GM21619 (cell line): ENCODE measurements at regions not wholly inside any gene's neighbourhood (a gene's known extent, or its start where the extent isn't known, plus 50 kb on each side); places are given as distances from the start of the nearest gene placed in this dataset.
"Not testable (repeated sequence)": the region's sequence is repeated elsewhere in the genome, so short reads cannot be mapped to it uniquely, and the experiment has no call there.

Experiments
- ATAC-seq: cut with Tn5 transposase; IDR thresholded peaks from one replicate; pipeline ENCODE4 v1.9.1; 2021; ENCODE audit not compliant: unreplicated experiment

DNA sequence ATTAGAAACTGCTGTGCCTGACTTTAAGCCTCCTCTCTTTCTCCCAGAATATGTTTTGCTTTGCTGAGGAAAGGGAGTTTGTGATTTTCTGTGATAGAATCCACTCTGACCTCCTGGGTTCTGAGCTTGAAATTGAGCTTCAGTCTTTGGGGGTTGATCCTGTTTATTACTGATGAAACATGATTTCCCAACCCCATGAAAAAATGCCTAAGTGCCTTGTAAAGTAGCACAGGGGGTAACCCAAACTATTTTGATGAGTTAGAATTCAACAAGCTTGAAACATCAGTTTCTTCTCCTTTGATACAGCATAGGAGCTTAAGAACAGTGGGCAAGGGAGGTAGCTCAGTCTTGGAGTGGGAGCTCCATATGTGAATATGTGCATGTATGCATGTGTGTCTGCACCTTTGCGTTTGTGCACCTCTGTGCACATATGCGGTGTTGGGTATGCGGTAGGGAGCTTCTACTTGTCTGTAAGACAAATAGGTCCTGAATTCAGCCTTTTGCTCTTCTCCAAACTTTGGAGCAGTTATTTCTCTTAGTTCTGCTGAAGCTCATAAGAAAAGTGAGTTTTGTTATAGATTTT, 364.6 kb downstream of the OSR1 start:
- ATAC-seq, result no peak

DNA sequence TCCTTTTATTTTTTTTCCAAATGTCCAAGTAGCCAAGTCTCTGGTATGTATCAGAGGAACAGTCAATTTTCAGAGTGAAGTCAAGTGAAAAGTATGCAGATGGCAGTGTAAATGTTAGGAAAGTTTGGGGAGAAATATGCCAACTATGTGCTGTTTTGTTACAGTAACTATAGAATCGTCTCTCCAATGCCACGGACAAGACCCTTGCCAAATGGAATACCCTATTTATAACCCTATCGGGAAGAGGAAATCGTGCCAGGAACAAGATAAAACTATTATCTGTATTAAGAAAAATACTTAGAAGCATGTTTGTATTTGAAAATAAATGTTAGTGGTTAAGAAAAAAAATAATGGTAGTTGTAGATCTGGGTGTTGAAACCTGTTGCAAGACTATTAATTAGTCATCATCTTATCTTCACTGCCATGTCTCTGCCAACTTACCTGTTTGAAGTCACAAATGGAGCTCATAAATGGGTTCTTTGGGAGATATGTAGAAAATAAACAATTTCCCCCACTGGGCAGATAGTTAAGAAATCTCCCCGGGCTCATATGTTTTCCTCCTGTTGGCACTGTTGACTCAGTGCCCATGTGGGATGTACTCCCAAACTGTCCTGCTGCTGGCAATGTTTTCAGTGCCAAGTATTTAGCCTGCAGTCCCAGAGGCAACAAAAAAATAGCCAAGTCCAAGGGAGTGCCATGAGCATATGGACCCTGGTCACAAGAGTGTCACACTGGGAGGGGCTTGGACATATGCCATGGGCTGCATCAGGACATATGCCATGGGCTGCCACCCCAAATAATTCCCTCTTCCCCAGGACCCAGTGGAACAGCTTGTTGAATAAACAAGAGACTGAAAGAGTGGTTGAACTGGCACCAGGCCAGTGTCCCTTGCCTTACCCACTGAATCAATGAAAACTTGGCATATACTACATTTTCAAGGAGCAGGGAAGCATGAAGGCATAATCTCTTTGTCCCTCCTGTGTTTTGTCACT, 366.9 kb downstream of the OSR1 start:
- ATAC-seq, result no peak

DNA sequence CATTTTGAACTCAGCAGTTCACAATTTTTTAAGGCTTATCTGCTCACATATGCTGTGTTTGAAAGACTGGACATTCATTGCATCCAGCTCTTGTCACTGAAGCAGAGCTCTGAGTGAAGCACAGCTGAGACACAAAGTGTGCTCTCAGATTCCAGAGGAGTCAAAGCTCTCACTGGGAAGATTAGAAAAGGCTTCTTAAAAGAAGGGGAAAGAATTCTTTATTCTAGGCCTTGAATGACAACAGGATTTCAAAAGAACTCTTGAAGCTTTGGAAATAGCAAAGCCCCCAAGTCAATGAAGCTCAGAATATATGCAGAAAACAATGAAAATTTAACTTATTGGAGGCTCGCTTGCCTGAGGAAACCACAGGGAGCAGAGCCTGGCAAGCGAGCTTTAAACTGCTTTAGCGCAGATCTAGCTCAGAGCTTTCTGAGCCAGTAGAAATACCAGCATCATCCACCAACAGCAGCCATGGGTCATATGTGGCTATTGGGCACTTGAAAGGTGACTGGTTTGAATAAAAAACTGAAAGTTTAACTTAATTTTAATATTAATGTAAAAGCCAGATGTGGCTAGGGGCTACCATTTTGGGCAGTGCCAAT, 369.7 kb downstream of the OSR1 start:
- no peak for ATAC-seq

GRCh38 chr2:18987592-18988073, 370.8 kb downstream of the OSR1 start:
- no peak for ATAC-seq

- no peak for ATAC-seq
Measured at GRCh38 chr2:18987016-18987415, 371.4 kb downstream of the OSR1 start.

- ATAC-seq, result no peak
Measured at GRCh38 chr2:18986046-18986445, 372.4 kb downstream of the OSR1 start.

- no peak for ATAC-seq
Measured at GRCh38 chr2:18980786-18981430, 377.5 kb downstream of the OSR1 start.

DNA sequence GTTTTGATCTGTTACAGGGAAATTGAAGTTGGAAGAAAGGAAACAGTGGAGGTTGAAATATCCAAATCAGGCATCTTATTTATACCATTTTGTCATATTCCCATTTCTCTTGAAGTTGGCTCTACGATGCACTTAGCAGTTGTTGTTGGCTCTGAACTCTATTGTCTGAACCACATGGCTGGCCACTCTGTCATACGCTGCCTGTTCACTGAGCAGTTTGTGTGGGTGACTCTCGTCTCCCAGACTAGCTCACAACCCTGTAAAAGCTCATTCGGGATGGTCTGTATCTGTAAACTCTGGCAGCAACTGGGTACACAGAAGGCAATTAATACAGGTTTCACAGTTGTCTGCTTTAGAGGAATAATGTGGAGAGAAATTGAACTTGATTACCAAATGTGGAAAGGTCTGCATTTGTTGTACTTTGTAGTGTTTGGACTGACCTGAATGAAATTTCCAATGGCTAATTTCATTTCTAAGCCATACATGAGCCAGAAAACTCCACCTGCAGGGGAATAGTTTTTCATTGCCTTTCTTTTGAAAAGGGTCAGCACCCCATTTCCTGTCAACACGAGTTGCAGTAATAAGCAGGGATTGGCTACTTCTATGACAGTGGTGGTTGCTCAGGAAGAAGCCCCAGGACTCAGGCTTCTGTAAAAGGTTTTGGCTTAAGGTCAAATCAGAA, 378.2 kb downstream of the OSR1 start:
- no peak for ATAC-seq

DNA sequence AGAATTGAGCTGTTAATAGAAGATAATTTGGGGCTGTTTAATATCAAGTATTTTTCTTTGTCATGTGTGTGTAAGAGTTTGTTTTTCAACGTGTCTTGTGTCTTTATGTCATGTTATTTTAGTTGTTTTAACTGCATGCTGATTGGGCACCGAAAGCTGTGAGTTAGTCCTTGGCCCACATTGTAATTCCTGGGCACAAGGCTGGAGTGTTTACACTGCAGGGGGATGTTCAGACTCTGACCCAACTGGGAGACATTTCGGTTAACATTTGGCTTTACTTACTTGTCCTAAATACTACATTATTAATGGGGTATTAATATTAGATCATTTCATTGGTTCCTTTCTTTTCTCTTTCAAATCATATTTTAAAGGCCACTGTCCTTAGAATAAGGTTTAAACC, 381.0 kb downstream of the OSR1 start:
- no peak for ATAC-seq

GRCh38 chr2:18976168-18976961, 382.1 kb downstream of the OSR1 start:
- ATAC-seq, result peak; percentile 96

GRCh38 chr2:18975506-18976167, 382.8 kb downstream of the OSR1 start:
- ATAC-seq, result no peak

DNA sequence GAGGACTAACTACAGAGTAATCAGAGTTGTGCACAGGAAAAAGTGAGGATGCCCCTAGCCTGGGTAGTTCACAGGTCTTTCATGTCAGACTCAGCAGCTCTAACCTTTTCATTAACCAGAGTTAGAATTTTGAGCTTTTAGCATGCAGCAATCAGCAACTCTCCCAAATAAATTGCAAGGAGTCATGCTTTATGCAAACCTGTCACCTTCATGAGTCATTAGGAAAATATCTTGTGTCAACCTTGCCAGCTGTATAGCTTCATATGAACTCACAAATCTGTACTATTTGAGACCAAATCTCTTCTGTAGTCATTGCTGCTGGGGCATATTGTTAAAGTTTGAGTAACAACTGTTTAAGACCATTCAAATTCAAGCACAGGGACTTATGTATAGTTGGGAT, 382.3 kb upstream of the NT5C1B start:
- no peak for ATAC-seq

GRCh38 chr2:18971069-18971378, 381.7 kb upstream of the NT5C1B start:
- no peak for ATAC-seq

DNA sequence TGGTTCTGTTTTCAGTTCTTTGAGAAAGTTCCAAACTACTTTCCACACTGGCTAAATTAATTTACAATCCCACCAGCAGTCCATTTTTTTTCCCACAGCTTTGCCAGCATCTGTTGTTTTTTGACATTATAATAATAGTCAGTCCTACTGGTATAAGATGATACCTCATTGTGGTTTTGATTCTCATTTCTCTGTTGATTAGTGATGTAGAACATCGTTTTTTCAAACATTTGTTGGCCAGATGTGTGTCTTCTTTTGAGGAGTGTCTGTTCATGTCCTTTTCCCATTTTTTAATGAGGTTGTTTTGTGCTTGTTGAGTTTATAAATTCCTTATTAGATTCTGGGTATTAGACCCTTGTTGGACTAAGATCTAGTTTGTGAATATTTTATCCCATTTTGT, 376.8 kb upstream of the NT5C1B start:
- ATAC-seq, result no peak

DNA sequence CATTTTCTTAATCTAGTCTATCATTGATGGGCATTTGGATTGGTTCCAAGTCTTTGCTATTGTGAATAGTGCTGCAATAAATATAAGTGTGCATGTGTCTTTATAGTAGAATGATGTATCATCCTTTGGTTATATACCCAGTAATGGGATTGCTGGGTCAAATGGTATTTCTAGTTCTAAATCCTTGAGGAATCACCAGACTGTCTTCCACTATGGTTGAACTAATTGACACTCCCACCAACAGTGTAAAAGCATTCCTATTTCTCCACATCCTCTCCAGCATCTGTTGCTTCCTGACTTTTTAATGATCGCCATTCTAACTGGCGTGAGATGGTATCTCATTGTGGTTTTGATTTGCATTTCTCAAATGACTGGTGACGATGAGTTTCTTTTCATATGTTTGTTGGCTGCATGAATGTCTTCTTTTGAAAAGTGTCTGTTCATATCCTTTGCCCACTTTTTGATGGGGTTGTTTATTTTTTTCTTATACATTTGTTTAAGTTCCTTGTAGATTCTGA, 374.4 kb upstream of the NT5C1B start:
- not testable (repeated sequence) for ATAC-seq

DNA sequence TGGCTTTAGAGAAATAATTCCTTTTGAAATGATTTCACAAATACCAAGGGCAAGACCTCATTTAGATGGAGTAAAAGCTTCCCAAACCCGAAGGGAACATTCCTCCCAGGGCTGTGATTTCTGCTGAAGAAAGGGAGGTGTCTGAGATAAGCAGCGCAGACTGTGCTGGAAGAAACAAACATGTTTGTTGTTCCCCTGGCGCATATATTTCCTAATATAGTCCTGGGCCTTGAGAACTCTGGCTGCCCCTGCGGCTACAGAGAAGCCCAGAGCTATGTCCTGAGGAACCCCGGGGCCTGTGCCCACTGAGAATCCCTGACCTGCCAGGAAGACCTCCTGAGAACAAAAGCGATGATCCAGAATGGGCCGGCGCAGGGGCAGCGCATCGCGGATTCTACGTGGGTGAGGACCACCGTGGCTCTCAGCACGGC, 372.6 kb upstream of the NT5C1B start:
- ATAC-seq, result no peak

DNA sequence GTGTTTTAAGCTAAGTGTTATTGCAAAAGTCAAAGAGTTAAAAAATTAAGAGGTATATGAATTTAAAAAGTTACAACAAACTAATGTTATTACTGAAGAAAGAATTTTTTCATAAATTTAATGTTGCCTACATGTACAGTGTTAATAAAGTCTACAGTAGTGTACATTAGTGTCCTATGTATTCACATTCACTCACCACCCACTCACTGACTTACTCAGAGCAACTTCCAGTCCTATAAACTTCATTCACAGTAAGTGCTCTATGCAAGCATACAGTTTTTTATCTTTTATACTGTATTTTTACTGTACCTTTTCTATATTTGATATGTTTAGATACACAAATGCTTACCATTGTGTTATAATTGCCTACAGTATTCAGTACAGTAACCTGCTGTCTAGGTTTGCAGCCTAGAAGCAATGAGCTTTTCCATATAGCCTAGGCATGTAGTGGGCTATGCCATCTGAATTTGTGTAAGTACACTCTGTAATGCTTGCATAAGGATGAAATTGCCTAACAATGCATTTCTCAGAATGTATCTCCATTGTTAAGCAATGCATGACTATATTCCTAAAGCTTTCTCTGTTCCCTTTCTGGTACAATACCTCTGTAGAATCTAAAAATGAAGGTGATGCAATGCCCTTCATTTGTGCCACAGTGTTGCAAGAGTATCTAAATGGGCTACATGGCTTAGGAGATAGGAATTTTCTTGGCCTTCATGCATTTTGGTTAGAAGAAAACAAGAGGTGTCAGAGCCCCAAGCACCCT, 370.8 kb upstream of the NT5C1B start:
- no peak for ATAC-seq

- no peak for ATAC-seq
Measured at GRCh38 chr2:18959200-18959599, 369.8 kb upstream of the NT5C1B start.

GRCh38 chr2:18957909-18958308, 368.5 kb upstream of the NT5C1B start:
- no peak for ATAC-seq
